C1 segment of cervical spinal cord (tissue), 14 donors: ENCODE measurements at regions not wholly inside any gene's neighbourhood (a gene's known extent, or its start where the extent isn't known, plus 50 kb on each side); places are given as distances from the start of the nearest gene placed in this dataset.

Source experiments
- DNase-seq, 14 donors: peaks; one replicate each; lab custom pipeline; 2025; lab: John Stamatoyannopoulos, UW

DNA sequence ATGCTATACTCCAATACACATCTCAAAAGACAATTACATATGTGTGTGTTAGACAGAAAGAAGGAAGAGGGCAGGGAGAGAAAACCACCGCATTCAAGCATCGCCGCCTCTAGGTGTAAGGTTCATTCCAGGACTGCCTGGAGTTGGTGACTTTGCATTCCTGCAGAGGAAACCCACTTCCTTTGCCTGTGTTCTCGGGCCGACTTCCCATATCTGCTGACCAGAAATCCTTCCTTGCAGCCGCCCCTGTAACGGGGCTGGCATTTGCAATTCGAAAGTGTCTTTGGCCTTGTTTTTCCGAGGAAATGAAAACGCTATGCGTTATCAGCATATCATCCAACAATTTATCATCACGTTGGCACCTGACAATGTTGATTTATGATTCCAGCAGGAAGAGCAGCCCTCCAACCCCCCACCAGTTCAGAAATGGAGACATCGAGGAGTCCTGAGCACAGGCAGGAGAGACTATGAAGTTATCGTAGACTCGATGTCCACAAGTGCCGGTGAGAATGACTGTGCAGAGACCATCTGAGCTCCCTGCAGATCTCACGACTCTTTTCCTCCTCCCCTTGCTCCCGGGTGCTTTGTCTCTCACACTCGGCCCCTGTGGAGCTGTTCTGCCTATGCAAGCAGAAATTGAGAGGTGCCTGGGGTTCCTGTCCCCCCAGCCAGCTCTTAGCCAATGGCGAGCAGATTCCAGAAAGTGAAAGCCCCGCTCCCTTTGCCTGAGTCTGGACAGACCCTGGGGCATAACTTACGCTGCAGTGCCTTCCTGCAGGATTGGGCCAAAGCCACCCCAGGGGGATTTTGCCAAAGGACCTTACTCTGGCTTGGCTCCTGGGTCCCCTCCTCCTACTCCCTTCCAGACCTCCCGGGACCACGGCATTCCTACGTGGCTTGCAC lies 68.9 kb upstream of the FOXK1 start:
- peak in 3 of 14 donors; percentile 19 to 40 (median 28) for DNase-seq

DNA sequence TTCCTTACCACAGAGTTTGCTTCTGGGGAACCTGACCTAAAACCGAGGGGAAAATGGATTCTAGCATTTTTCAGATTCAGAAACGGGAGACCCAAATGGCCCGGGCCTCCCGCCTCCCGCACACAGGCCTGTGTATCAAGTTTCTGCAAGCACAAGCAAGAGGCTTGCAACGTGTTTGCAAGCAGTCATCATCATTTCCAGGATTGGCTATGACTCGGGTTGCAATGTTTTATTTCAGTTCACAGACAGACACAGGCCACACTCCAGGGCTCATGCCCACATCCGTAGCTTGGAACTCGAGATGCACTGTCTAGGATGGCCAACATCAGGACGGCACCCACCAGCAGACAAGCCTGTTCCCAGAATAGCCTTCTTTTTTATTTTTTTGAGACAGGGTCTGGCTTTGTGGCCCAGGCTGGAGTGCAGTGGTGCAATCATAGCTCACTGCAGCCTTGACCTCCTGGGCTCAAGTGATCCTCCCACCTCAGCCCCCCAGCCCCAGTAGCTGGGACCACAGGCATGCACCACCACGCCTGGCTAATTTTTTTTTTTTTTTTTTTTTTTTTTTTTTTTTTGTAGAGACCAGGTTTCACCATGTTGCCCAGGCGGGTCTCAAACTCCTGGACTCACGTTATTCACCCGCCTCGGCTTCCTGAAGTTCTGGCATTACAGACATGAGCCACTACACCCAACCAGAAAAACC lies 68.1 kb upstream of the FOXK1 start:
- DNase-seq = peak in 2 of 14 donors; percentile 38 to 40

DNA sequence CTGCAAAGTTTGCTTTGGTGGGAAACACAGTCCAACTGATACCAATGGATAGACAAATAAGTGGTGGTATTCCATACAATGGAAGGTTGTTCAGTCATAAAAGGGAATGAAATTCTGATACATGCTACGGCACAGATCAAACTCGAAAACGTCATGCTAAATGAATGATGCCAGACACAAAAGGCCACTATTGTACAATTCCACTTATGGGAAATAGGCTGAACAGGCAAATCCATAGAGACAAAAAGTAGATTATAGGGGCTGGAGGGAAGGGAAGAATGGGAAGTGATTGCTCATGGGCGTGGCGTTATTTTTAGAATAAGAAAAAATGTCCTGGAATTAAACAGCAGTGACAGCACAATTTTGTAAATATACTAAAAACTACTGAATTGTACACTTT lies 66.0 kb upstream of the FOXK1 start:
- DNase-seq = no peak

DNA sequence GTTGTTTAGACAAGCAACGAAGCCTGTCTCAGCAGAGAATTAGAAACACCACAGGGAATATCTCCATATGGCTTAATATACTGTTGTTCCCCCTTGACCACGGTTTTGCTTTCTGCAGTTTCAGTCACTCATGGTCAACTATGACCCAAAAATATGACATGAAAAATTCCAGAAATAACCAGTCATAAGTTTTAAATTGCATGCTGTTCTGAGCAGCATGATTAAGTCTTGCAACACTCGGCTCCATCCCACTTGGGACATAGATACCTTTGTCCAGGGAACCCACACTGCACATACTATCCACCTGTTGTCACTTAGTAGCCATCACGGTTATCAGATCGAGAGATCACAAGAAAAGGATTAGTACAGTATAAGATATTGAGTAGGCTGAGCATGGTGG lies 60.7 kb upstream of the FOXK1 start:
- no peak for DNase-seq

DNA sequence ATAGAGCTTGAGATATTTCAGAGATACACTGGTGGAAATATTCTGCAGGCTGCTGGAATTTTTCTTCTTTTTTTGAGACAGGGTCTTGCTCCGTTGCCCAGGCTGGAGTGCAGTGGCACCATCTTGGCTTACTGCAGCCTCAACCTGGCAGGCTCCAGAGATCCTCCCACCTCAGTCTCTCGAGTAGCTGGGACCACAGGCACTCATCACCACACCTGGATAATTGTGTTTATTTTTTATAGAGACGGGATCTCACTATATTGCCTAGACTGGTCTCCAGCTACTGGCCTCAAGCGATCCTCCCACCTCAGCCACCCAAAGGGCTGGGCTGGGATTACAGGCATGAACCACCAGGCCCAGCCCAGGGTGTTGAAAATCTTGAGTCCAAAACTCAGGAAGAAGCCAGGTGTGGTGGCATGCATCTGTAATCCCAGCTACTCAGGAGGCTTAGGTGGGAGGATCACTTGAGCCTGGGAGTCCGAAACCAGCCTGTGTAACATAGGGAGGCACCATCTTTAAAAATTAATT lies 55.7 kb upstream of the FOXK1 start:
- DNase-seq = no peak

DNA sequence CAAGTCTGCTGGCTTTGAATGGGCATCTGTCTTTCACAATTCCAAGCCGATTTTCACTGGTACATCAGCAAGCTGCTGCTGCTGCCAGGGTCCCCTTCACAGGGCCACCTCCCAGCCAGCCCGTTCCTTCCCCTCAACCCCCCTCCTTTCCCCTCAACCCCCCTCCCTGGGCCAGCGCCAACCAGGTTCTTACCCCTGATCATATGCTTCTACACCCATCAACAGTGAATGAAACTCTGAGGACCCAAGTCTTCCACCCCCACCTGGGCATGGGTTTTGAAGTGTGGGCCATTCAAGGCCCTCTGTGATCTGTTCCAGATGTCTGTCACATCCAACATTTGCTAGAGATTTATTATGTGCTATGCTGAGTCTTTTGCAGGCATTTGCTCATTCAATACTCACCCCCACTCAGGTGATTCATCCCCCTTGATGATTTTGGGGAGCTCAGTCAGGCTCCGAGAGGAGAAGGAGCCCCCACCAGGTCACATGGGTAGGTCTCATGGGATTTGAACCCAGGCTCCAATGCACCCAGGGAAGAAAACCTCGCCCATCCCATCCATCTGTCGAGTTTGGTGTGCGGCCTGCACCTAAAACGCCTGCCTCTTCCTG lies 52.7 kb upstream of the FOXK1 start:
- DNase-seq = no peak

DNA sequence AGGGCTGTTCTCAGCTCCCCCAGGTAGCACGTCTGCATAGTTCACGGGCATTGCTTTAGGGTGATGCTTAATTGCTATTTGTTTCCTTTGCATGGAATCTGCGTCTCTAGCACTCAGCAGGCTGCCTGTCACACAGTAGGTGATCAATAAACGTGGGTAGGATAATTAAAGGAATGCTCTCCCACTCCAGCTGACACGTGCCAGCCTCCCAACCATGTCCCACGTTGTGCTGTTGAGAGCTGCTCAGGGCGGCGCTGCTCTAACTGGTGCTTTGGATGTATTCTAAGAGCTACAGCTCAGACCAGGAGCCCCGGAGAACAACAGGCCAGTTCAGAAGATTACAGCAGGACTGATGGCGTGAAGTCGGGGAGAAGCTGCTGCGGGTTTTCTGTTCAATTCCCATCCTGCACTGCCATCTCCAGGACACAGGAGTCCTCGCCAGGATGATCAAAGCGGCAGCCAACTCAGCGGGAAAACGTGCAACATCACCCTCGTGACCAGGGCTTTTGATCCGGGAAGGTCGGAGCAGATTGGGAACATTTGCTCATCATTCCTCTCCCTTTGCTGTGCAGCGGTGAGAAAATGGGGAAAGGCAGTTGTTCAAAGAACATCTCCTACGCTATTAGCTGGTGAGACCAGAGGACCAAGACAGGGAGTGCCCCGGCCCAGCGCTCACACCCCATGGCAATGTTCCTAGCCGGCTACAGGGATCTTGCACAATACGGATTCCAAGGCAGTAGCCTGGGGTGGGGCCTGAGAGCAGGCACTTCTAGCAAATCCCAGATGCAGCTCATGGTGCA lies 50.5 kb upstream of the FOXK1 start:
- DNase-seq = peak; percentile 39 to 77 (median 69)
